ENCODE measurements at regions not wholly inside any gene's neighbourhood (a gene's known extent, or its start where the extent isn't known, plus 50 kb on each side); places are given as distances from the start of the nearest gene placed in this dataset.

GRCh38 chr19:28489776-28490175 lies 723.2 kb downstream of the UQCRFS1 start:
- TF ChIP-seq CTCF (IDR thresholded peaks at IDR 0.05; ENCODE audit: borderline replicate concordance): no peak
- Histone ChIP-seq H3K27ac (replicated peaks) (no peak overlapping the region), H3K27me3 (ENCODE audit: low read depth) (peaks cover 26% of the 10 kb centered on the region), H3K9me3 (replicated peaks) (no peaks in the 10 kb centered on the region), H3K36me3 (no peaks in the 10 kb centered on the region), H3K4me3 (no peak overlapping the region), H3K4me1 (no peaks in the 10 kb centered on the region)
- intact Hi-C loops (cut with micrococcal nuclease): no loop called here
- DNase-seq: no peak

GRCh38 chr19:28489126-28489660 lies 723.8 kb downstream of the UQCRFS1 start:
- no peaks in the 10 kb centered on the region for H3K9me3 ChIP-seq (replicated peaks)
- no peak for TF ChIP-seq CTCF (IDR thresholded peaks at IDR 0.05; ENCODE audit: borderline replicate concordance)
- no peaks in the 10 kb centered on the region for H3K4me1 ChIP-seq
- H3K4me3 ChIP-seq: no peak overlapping the region
- no peak overlapping the region for H3K27ac ChIP-seq (replicated peaks)
- peaks cover 26% of the 10 kb centered on the region for H3K27me3 ChIP-seq (ENCODE audit: low read depth)
- no peak for DNase-seq
- no peaks in the 10 kb centered on the region for H3K36me3 ChIP-seq
- intact Hi-C loops (cut with micrococcal nuclease): no loop called here

GRCh38 chr19:28487999-28488398 lies 725.0 kb downstream of the UQCRFS1 start:
- no peaks in the 10 kb centered on the region for H3K4me1 ChIP-seq

GRCh38 chr19:28486926-28487325 lies 726.0 kb downstream of the UQCRFS1 start:
- H3K9me3 ChIP-seq (replicated peaks): no peaks in the 10 kb centered on the region
- TF ChIP-seq CTCF (IDR thresholded peaks at IDR 0.05; ENCODE audit: borderline replicate concordance): no peak
- H3K27me3 ChIP-seq (ENCODE audit: low read depth): peaks cover 26% of the 10 kb centered on the region
- no peak overlapping the region for H3K27ac ChIP-seq (replicated peaks)
- no peaks in the 10 kb centered on the region for H3K4me1 ChIP-seq
- no peak overlapping the region for H3K4me3 ChIP-seq
- intact Hi-C loops (cut with micrococcal nuclease): no loop called here
- no peak for DNase-seq
- H3K36me3 ChIP-seq: no peaks in the 10 kb centered on the region

More at GRCh38 chr19:28487999-28488398, 725.0 kb downstream of the UQCRFS1 start:
- H3K9me3 ChIP-seq (replicated peaks): no peaks in the 10 kb centered on the region
- no peak overlapping the region for H3K27ac ChIP-seq (replicated peaks)
- H3K36me3 ChIP-seq: no peaks in the 10 kb centered on the region
- intact Hi-C loops (cut with micrococcal nuclease): no loop called here
- no peak for TF ChIP-seq CTCF (IDR thresholded peaks at IDR 0.05; ENCODE audit: borderline replicate concordance)
- DNase-seq: no peak
- H3K4me3 ChIP-seq: no peak overlapping the region
- H3K27me3 ChIP-seq (ENCODE audit: low read depth): peaks cover 26% of the 10 kb centered on the region

- Histone ChIP-seq H3K27me3 (ENCODE audit: low read depth) (peaks cover 26% of the 10 kb centered on the region), H3K36me3 (no peaks in the 10 kb centered on the region), H3K4me1 (peaks cover 4% of the 10 kb centered on the region), H3K4me3 (no peak overlapping the region), H3K27ac (replicated peaks) (no peak overlapping the region), H3K9me3 (replicated peaks) (no peaks in the 10 kb centered on the region)
- no peak for DNase-seq
- TF ChIP-seq CTCF (IDR thresholded peaks at IDR 0.05; ENCODE audit: borderline replicate concordance): no peak
- intact Hi-C loops (cut with micrococcal nuclease): no loop called here
These were observed 726.5 kb downstream of the UQCRFS1 start for GRCh38 chr19:28486473-28486872.

All from left ventricle myocardium inferior (tissue), 1 donor.